GM13977 (cell line): ENCODE measurements at regions not wholly inside any gene's neighbourhood (a gene's known extent, or its start where the extent isn't known, plus 50 kb on each side); places are given as distances from the start of the nearest gene placed in this dataset.

Experiments
- DNase-seq: peaks from one replicate; pipeline ENCODE4 v3.0.0; 2012; ENCODE audit warnings: low spot score
- in situ Hi-C: fragments of 300-500 bp; cut with MboI; formaldehyde crosslinking; loops from one replicate; pipeline ENCODE4 v1.12.0; 2022; ENCODE audit warnings: low sequenced_read_pairs, low pct_unique_long_range_greater_than_20kb, mixed read lengths, inconsistent platforms; ENCODE audit not compliant: unreplicated experiment
- TF ChIP-seq, protein P1 (sequence below): IDR thresholded peaks from 2 replicates; pipeline ENCODE4 v1.5.1; 2012; ENCODE audit warnings: mild to moderate bottlenecking, control low read depth; ENCODE audit not compliant: insufficient read depth; ENCODE audit errors: extremely low read depth, missing control alignments

DNA sequence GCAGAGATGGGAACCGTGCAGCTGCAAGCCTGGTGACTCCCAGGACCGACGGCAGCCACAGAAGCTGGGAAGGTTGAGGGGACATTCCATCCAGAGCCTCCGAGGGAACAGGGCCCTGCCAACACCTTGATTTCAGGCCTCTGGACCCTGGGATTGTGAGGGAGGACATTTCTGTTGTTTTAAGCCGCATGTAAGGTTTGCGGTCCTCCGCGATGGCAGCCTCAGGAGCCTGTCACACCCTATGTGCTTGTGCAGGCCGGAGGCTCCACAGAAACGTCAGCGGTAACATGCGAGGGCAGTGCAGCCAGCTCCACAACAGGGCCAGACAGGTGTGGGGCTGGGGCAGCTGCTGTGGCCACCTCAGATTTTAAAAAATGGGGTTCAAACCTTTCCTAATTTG lies 144.7 kb upstream of the SHH start:
- in situ Hi-C loops, result no loop called here

DNA sequence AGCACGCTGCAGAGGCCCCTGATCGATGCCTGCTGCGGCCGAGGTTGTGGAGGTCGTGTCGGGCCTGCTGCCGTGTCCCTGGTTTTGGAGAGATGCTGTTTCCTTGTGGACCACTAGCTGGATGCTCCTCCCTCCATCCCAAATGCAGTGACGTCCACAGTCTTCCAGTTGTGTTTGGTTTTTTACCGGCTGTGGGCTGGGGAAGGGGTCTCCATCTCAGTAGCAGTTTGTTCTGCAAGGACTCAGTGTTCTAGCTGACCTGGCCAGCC lies 143.0 kb upstream of the SHH start:
- DNase-seq, result no peak
- in situ Hi-C loops, result no loop called here

More for the DNA sequence above, 144.7 kb upstream of the SHH start:
- DNase-seq, result no peak
- TF ChIP-seq, protein P1, sequence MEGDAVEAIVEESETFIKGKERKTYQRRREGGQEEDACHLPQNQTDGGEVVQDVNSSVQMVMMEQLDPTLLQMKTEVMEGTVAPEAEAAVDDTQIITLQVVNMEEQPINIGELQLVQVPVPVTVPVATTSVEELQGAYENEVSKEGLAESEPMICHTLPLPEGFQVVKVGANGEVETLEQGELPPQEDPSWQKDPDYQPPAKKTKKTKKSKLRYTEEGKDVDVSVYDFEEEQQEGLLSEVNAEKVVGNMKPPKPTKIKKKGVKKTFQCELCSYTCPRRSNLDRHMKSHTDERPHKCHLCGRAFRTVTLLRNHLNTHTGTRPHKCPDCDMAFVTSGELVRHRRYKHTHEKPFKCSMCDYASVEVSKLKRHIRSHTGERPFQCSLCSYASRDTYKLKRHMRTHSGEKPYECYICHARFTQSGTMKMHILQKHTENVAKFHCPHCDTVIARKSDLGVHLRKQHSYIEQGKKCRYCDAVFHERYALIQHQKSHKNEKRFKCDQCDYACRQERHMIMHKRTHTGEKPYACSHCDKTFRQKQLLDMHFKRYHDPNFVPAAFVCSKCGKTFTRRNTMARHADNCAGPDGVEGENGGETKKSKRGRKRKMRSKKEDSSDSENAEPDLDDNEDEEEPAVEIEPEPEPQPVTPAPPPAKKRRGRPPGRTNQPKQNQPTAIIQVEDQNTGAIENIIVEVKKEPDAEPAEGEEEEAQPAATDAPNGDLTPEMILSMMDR, result no peak

DNA sequence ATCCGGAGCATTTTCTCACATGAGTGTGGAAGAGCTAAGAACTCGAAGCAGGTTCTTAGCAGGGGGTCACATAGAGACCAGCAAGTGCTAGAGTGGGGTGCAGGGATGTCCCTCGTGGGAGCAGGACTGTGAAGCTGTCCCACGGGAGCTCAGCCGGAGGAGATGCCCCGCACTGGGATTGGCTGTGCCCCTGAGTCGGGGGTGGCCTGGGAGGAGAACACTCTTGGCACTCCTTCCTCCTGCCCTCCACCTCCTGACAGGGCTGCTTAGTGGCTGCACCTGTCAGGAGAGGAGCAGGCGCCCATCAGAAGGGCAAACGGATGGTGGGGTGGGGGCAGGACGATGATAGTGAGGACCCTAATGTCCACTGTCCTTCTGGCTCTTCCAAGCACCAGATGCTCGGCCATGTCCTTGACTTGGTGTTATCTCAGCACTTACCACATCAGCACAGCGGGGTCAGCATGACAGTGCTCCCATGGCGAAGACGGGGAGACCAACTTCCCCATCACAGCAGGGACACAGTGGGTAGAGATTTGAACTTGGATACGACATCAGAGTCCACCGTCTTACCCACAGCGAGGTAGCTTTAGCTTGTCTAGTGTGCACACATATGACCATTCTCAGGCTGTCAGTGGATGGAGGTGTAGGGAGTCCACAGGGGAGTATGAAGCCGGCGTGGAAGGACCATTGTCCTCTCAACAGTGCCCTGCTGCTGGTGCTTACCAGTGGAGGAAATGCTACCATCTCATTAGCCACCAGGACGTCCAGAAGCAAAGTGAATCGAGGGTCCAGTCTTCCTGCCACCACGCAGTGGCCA lies 142.5 kb upstream of the SHH start:
- in situ Hi-C loops, result no loop called here
- DNase-seq, result no peak
- TF ChIP-seq, protein P1, result no peak

More for the DNA sequence above, 143.0 kb upstream of the SHH start:
- TF ChIP-seq, protein P1, result no peak

DNA sequence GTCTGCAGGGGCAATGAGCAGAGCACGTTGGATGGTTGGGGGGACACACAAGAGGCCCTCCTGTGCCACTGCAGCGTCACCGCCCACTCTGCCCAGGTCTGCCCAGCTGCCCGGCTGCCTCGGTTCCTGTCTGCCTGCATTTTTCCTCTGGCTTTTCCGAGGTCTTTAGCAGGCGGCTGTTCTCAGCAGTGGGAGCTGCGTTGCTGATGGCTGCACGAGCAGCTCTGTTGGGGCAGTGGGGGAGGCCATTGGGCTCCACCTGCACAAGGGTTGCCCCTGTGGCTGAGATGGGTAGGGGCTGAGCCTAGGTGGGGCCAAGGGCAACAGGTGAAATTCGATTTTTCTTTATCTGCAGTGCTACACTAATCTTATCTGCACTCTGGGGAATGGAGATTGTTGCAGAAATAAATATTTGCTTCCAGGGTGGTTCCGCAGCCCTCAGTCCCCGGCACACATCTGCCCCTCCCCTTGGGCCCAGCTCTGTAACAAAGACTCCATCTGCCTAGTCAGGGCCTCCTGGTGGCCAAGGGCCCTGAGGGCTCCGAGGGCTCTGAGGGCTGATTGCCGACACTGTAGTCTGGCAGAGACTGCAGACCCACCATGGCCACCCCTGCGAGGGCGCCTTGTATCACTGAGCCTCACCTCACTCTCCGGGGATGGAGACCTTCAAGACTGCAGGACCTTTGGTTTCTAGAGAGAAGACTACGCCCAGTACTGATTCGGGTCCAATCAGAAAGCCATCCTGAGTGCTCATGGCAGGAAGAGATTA lies 141.7 kb upstream of the SHH start:
- DNase-seq, result no peak
- in situ Hi-C loops, result no loop called here
- TF ChIP-seq, protein P1, result no peak

DNA sequence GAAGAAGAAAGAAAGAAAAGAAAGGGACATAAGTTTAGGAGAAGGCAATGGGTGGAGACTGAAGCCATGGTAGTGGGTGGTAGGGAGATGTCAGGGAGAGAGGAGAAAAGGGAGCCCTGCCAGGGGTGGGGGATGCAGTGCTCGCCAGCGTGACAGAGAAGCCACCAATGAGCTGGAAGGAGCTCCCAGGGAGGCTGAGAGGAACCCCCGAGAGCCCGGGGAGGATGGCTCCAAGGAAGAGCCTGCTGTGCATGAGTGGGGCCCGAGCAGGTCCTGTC lies 141.2 kb upstream of the SHH start:
- TF ChIP-seq, protein P1, result no peak
- in situ Hi-C loops, result no loop called here
- DNase-seq, result no peak

DNA sequence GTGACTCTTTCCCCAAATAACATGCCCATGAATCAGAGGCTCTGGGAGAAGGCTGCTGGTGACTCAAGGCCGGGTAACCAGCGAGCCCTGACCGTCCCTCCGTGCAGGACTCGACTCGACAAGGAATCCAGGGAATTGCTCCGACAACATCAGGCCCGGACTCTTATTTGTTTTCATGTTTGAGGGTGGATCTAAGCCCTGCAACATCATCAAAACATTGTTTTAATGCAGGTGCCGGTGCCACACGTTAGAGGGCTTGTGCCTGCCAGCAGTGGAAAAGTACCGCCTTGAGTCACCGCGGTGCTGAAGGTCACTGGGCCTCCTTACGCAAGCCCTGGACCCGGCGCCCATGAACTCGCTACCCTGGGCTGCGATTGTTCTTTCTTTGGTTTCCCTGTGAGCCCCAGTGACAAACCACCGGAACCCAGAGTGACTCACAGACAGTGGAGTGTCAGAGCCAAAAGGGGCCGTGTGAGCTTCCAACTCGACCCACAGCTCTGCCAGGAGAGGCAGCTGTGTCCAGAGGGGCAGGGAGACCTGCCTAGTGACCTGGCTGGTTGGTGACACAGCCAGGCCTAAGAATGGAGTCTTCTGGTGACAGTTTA lies 139.4 kb upstream of the SHH start:
- TF ChIP-seq, protein P1, result no peak
- DNase-seq, result no peak
- in situ Hi-C loops, result no loop called here
